ENCODE measurements at regions not wholly inside any gene's neighbourhood (a gene's known extent, or its start where the extent isn't known, plus 50 kb on each side); places are given as distances from the start of the nearest gene placed in this dataset.

- TF ChIP-seq REST (IDR thresholded peaks at IDR 0.05; ENCODE audit: unreplicated experiment) (no peak), POLR2AphosphoS5 (IDR thresholded peaks at IDR 0.05; ENCODE audit: low read depth) (no peak), EZH2phosphoT487 (IDR thresholded peaks at IDR 0.05; ENCODE audit: unreplicated experiment) (no peak)
- TF ChIP-seq, protein P1, sequence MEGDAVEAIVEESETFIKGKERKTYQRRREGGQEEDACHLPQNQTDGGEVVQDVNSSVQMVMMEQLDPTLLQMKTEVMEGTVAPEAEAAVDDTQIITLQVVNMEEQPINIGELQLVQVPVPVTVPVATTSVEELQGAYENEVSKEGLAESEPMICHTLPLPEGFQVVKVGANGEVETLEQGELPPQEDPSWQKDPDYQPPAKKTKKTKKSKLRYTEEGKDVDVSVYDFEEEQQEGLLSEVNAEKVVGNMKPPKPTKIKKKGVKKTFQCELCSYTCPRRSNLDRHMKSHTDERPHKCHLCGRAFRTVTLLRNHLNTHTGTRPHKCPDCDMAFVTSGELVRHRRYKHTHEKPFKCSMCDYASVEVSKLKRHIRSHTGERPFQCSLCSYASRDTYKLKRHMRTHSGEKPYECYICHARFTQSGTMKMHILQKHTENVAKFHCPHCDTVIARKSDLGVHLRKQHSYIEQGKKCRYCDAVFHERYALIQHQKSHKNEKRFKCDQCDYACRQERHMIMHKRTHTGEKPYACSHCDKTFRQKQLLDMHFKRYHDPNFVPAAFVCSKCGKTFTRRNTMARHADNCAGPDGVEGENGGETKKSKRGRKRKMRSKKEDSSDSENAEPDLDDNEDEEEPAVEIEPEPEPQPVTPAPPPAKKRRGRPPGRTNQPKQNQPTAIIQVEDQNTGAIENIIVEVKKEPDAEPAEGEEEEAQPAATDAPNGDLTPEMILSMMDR (conservative IDR thresholded peaks at IDR 0.05; ENCODE audit: low read depth in 2 of 2), result no peak
These were observed 81.3 kb upstream of the NAA20 start for GRCh38 chr20:19935842-19936241.

All from GM23338 (cell line).